Tibial nerve (tissue), 4 donors: ENCODE measurements at regions not wholly inside any gene's neighbourhood (a gene's known extent, or its start where the extent isn't known, plus 50 kb on each side); places are given as distances from the start of the nearest gene placed in this dataset.

Source experiments
- DNase-seq, 2 donors: peaks; one replicate each; pipeline ENCODE4 v3.0.0-alpha.2; 2019; ENCODE audit warnings: low spot score in 2 of 2
- H3K27ac ChIP-seq, 4 donors: fragments of 200-600 bp; sonication (generic) in 3 of 4; one replicate each; pipeline ENCODE4 v1.5.1; 2017 to 2019; ENCODE audit warnings: mild to moderate bottlenecking in 1 of 4
- H3K27me3 ChIP-seq, 2 donors: fragments of 200-600 bp; sonication (generic) in 1 of 2; one replicate each; pipeline versions ENCODE4 v1.5.1 to v1.6.0; 2017 to 2019
- H3K36me3 ChIP-seq, 3 donors: fragments of 200-600 bp; sonication (generic); one replicate each; pipeline ENCODE4 v1.5.1; 2018 to 2019
- H3K4me1 ChIP-seq, 4 donors: fragments of 200-600 bp; sonication (generic) in 3 of 4; one replicate each; pipeline ENCODE4 v1.5.1; 2017 to 2019
- H3K4me3 ChIP-seq, 4 donors: fragments of 200-600 bp; sonication (generic) in 3 of 4; one replicate each; pipeline ENCODE4 v1.5.1; 2017 to 2019; ENCODE audit warnings: mild to moderate bottlenecking in 1 of 4, moderate library complexity in 1 of 4
- H3K9me3 ChIP-seq, 4 donors: fragments of 200-600 bp; sonication (generic) in 3 of 4; one replicate each; pipeline ENCODE4 v1.5.1; 2017 to 2019
- CTCF ChIP-seq, 5 experiments: fragments of 200-600 bp in 3 of 5; fragments of 450-650 bp in 2 of 5; sonication (generic) in 3 of 5; IDR thresholded peaks; one replicate each; pipeline ENCODE4 v1.5.1; 2016 to 2019; ENCODE audit warnings: antibody characterized with exemption in 5 of 5, mild to moderate bottlenecking in 3 of 5, moderate library complexity in 2 of 5
- EP300 ChIP-seq, 2 donors: sonication (generic); formaldehyde crosslinking; IDR thresholded peaks; one replicate each; pipeline ENCODE4 v1.6.1; 2017; ENCODE audit warnings: antibody characterized with exemption in 2 of 2, mild to moderate bottlenecking in 1 of 2
- POLR2A ChIP-seq, 2 donors: fragments of 450-650 bp; IDR thresholded peaks; one replicate each; pipeline ENCODE4 v1.6.1; 2017; ENCODE audit warnings: antibody characterized with exemption in 2 of 2, mild to moderate bottlenecking in 2 of 2, moderate library complexity in 2 of 2
- WGBS, 2 donors: methylation state at CpG; one replicate each; pipeline ENCODE4 v1.1.5; 2018; 5-methylcytosine and 5-hydroxymethylcytosine counted together

GRCh38 chr17:27216836-27217235, 77.1 kb upstream of the WSB1 start:
- H3K27me3 ChIP-seq, result no peaks in the 10 kb centered on the region
- H3K4me3 ChIP-seq, result no peak overlapping the region
- no peak for TF ChIP-seq CTCF (IDR thresholded peaks at IDR 0.05)
- TF ChIP-seq POLR2A (IDR thresholded peaks at IDR 0.05), result no peak
- TF ChIP-seq EP300 (IDR thresholded peaks at IDR 0.05), result no peak
- 67 to 75% methylated on average over 1 of the region's 1 CpG for WGBS, 2 donors
- peaks cover 0 to 4% (median 0%) of the 10 kb centered on the region in 4 donors for H3K4me1 ChIP-seq
- no peak for DNase-seq
- no peaks in the 10 kb centered on the region for H3K36me3 ChIP-seq
- peaks cover 0 to 13% (median 0%) of the 10 kb centered on the region in 4 donors for H3K9me3 ChIP-seq
- no peak overlapping the region for H3K27ac ChIP-seq

- WGBS, 2 donors, result 80 to 83% methylated on average over 5 of the region's 5 CpGs
- peaks cover 0 to 4% (median 0%) of the 10 kb centered on the region in 4 donors for H3K4me1 ChIP-seq
- H3K4me3 ChIP-seq, result no peak overlapping the region
- DNase-seq, result no peak
- H3K27ac ChIP-seq, result no peak overlapping the region
- H3K36me3 ChIP-seq, result no peaks in the 10 kb centered on the region
- no peak for TF ChIP-seq EP300 (IDR thresholded peaks at IDR 0.05)
- no peak for TF ChIP-seq POLR2A (IDR thresholded peaks at IDR 0.05)
- TF ChIP-seq CTCF (IDR thresholded peaks at IDR 0.05), result no peak
- no peaks in the 10 kb centered on the region for H3K27me3 ChIP-seq
- H3K9me3 ChIP-seq, result peaks cover 0 to 13% (median 0%) of the 10 kb centered on the region in 4 donors
Measured at GRCh38 chr17:27217631-27218030, 76.3 kb upstream of the WSB1 start.

GRCh38 chr17:27218041-27218440, 75.9 kb upstream of the WSB1 start:
- H3K4me3 ChIP-seq, result no peak overlapping the region

GRCh38 chr17:27218719-27219488, 75.0 kb upstream of the WSB1 start:
- Histone ChIP-seq H3K27me3 (no peaks in the 10 kb centered on the region), H3K4me3 (no peak overlapping the region), H3K9me3 (peaks cover 0 to 13% (median 0%) of the 10 kb centered on the region in 4 donors), H3K4me1 (peaks cover 0 to 4% (median 0%) of the 10 kb centered on the region in 4 donors), H3K27ac (no peak overlapping the region), H3K36me3 (no peaks in the 10 kb centered on the region)
- TF ChIP-seq EP300 (IDR thresholded peaks at IDR 0.05) (no peak), CTCF (IDR thresholded peaks at IDR 0.05) (no peak), POLR2A (IDR thresholded peaks at IDR 0.05) (no peak)
- WGBS, 2 donors, result 77 to 84% methylated on average over 6 of the region's 6 CpGs
- no peak for DNase-seq

More at GRCh38 chr17:27218041-27218440, 75.9 kb upstream of the WSB1 start:
- H3K27me3 ChIP-seq, result no peaks in the 10 kb centered on the region
- peaks cover 0 to 4% (median 0%) of the 10 kb centered on the region in 4 donors for H3K4me1 ChIP-seq
- DNase-seq, result no peak
- WGBS, 2 donors, result 65 to 80% methylated on average over 3 of the region's 3 CpGs
- no peaks in the 10 kb centered on the region for H3K36me3 ChIP-seq
- TF ChIP-seq EP300 (IDR thresholded peaks at IDR 0.05) (no peak), CTCF (IDR thresholded peaks at IDR 0.05) (no peak), POLR2A (IDR thresholded peaks at IDR 0.05) (no peak)
- H3K9me3 ChIP-seq, result peaks cover 0 to 13% (median 0%) of the 10 kb centered on the region in 4 donors
- H3K27ac ChIP-seq, result no peak overlapping the region

GRCh38 chr17:27222515-27222914, 71.4 kb upstream of the WSB1 start:
- H3K27ac ChIP-seq, result no peak overlapping the region
- no peaks in the 10 kb centered on the region for H3K36me3 ChIP-seq
- WGBS, 2 donors, result 78 to 84% methylated on average over 1 of the region's 1 CpG
- H3K27me3 ChIP-seq, result no peaks in the 10 kb centered on the region
- no peak overlapping the region for H3K4me3 ChIP-seq
- H3K9me3 ChIP-seq, result no peaks in the 10 kb centered on the region
- TF ChIP-seq POLR2A (IDR thresholded peaks at IDR 0.05) (no peak), CTCF (IDR thresholded peaks at IDR 0.05) (no peak), EP300 (IDR thresholded peaks at IDR 0.05) (no peak)
- no peaks in the 10 kb centered on the region for H3K4me1 ChIP-seq
- no peak for DNase-seq
